Muscle layer of duodenum (tissue), 2 donors: ENCODE measurements at regions not wholly inside any gene's neighbourhood (a gene's known extent, or its start where the extent isn't known, plus 50 kb on each side); places are given as distances from the start of the nearest gene placed in this dataset.

Experiments
- H3K27ac ChIP-seq: one replicate; pipeline ENCODE4 v1.7.0; 2013; ENCODE audit warnings: mild to moderate bottlenecking, low read length
- H3K27me3 ChIP-seq: one replicate; pipeline ENCODE4 v1.7.0; 2013; ENCODE audit warnings: low read depth, mild to moderate bottlenecking, control low read depth, low read length
- H3K36me3 ChIP-seq, 2 donors: one replicate each; pipeline ENCODE4 v1.7.0; 2013; ENCODE audit warnings: low read length in 2 of 2, control low read depth in 1 of 2, mild to moderate bottlenecking in 1 of 2; ENCODE audit not compliant: insufficient read depth in 2 of 2, control insufficient read depth in 1 of 2
- H3K4me1 ChIP-seq, 2 donors: one replicate each; pipeline ENCODE4 v1.7.0; 2013; ENCODE audit warnings: low read length in 2 of 2, mild to moderate bottlenecking in 2 of 2, control low read depth in 1 of 2, moderate library complexity in 1 of 2; ENCODE audit not compliant: insufficient read depth in 2 of 2, control insufficient read depth in 1 of 2
- H3K4me3 ChIP-seq, 2 donors: one replicate each; pipeline ENCODE4 v1.7.0; 2013; ENCODE audit warnings: low read length in 2 of 2, low read depth in 1 of 2, mild to moderate bottlenecking in 1 of 2
- H3K9me3 ChIP-seq, 2 donors: one replicate each; pipeline ENCODE4 v1.7.0; 2013; ENCODE audit warnings: low read length in 2 of 2, control low read depth in 1 of 2, mild to moderate bottlenecking in 1 of 2; ENCODE audit not compliant: control insufficient read depth in 1 of 2
- donor health status: healthy.

DNA sequence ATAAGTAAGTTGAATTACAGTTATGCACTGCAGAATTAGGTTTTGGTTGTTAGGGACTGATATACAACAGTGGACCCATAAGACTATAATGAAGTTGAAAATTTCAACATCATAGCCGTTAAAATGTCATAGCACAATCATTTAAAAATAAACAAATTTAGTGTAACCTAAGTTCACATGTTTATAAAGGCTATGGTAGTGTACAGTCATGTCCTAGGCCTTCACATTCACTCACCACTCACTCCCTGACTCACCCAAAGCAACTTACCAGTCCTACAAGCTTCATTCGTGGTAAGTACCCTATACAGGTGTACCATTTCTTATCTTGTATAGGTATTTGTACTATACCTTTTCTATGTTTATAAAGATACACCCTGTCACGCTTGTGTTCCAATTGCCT is 113.7 kb downstream of the RAB11FIP2 start:
- no peak overlapping the region for H3K27ac ChIP-seq

DNA sequence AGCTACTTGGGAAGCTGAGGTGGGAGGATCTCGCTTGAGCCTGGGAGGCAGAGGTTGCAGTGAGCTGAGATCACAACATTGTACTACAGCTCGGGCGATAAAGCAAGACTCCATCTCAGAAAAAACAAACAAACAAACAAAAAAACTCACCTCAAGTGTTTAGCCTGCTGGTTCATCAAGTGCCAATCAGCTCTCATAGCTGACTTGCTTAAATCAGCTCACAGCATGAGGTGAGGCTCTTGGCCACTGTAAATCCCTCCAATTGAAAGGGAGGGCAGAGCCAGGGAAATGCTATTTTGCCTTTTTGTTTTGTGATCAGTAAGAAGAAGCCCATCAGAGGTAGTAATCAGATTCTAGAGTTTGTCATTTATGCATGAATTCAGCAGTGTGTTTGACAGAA is 112.3 kb downstream of the RAB11FIP2 start:
- Histone ChIP-seq H3K27me3 (no peaks in the 10 kb centered on the region), H3K4me3 (no peak overlapping the region), H3K9me3 (no peaks in the 10 kb centered on the region), H3K4me1 (no peaks in the 10 kb centered on the region), H3K27ac (no peak overlapping the region), H3K36me3 (no peaks in the 10 kb centered on the region)

More for the DNA sequence above, 113.7 kb downstream of the RAB11FIP2 start:
- Histone ChIP-seq H3K9me3 (no peaks in the 10 kb centered on the region), H3K4me1 (no peaks in the 10 kb centered on the region), H3K27me3 (no peaks in the 10 kb centered on the region), H3K36me3 (no peaks in the 10 kb centered on the region), H3K4me3 (no peak overlapping the region)

DNA sequence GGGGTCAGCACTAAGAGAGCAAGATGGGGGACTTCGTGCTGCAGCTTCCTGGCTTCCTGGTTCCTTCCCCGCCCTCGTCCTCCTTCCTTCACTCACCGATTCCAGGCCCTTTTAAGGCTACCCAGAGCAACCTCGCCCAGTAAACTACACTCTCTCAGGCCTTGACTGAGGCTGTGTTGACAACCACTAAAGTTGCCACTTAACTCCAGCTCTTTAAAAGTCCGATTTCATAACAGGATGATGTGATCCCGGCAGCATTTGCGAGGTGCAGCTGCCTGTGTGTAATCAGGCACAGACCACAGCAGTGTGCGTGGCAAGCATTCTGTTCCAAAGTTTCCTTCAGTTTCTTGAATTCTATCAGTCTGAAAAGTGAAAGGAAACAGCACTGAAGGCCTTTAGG is 110.6 kb downstream of the RAB11FIP2 start:
- Histone ChIP-seq H3K36me3 (no peaks in the 10 kb centered on the region), H3K27ac (no peak overlapping the region), H3K27me3 (no peaks in the 10 kb centered on the region), H3K4me1 (no peaks in the 10 kb centered on the region), H3K4me3 (no peak overlapping the region), H3K9me3 (no peaks in the 10 kb centered on the region)

GRCh38 chr10:117936566-117936965 is 110.2 kb downstream of the RAB11FIP2 start:
- no peaks in the 10 kb centered on the region for H3K27me3 ChIP-seq
- H3K9me3 ChIP-seq, result no peaks in the 10 kb centered on the region
- H3K4me1 ChIP-seq, result no peaks in the 10 kb centered on the region
- H3K4me3 ChIP-seq, result no peak overlapping the region
- H3K27ac ChIP-seq, result no peak overlapping the region
- H3K36me3 ChIP-seq, result no peaks in the 10 kb centered on the region

DNA sequence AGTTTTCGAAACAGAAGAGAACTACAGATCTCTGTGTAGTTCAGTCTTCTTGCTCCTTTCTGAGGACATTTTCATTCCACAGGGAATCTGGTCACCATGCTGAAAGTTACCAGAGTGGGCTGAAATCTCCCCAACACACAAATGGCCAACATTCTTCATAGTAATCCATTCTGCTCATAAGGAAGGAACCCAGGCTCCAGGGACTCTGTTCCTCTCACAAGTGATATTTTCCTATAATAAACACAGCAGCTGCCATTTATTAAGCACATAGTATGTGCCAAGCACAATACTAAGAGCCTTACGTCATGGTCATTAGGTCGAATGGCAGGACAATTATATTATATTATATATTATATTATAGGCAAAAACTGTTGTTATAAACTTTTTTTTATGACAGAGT is 109.8 kb downstream of the RAB11FIP2 start:
- H3K9me3 ChIP-seq, result no peaks in the 10 kb centered on the region
- H3K4me1 ChIP-seq, result no peaks in the 10 kb centered on the region
- H3K36me3 ChIP-seq, result no peaks in the 10 kb centered on the region
- no peaks in the 10 kb centered on the region for H3K27me3 ChIP-seq
- H3K4me3 ChIP-seq, result no peak overlapping the region
- H3K27ac ChIP-seq, result no peak overlapping the region

GRCh38 chr10:117938104-117938503 is 108.6 kb downstream of the RAB11FIP2 start:
- H3K4me3 ChIP-seq, result no peak overlapping the region
- H3K9me3 ChIP-seq, result no peaks in the 10 kb centered on the region
- no peak overlapping the region for H3K27ac ChIP-seq
- H3K27me3 ChIP-seq, result no peaks in the 10 kb centered on the region
- H3K36me3 ChIP-seq, result no peaks in the 10 kb centered on the region
- no peaks in the 10 kb centered on the region for H3K4me1 ChIP-seq

DNA sequence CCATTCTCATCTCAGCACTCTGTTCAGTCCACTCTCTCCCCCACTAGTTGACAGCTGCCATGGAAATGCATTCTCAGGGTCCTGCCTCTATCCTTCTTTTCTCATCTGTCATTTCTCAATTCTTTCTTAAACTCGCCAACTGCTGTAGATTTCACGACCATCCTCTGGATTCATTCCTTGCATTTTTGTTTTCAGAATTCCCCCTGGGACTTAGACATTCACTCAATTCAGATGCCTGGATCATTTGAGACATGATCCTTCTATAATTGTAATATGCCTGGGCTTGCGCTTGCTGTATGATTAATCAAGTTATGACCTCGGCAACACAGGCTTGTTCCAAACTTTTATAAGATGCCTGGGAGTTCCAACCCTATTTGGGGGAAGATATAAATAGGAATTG is 104.5 kb downstream of the RAB11FIP2 start:
- Histone ChIP-seq H3K4me1 (no peaks in the 10 kb centered on the region), H3K36me3 (no peaks in the 10 kb centered on the region), H3K27ac (no peak overlapping the region), H3K9me3 (no peaks in the 10 kb centered on the region), H3K27me3 (no peaks in the 10 kb centered on the region), H3K4me3 (no peak overlapping the region)

GRCh38 chr10:117944676-117945447 is 101.9 kb downstream of the RAB11FIP2 start:
- Histone ChIP-seq H3K36me3 (no peaks in the 10 kb centered on the region), H3K27me3 (no peaks in the 10 kb centered on the region), H3K4me3 (no peak overlapping the region), H3K4me1 (no peaks in the 10 kb centered on the region), H3K27ac (no peak overlapping the region), H3K9me3 (no peaks in the 10 kb centered on the region)

- H3K36me3 ChIP-seq, result no peaks in the 10 kb centered on the region
- no peak overlapping the region for H3K4me3 ChIP-seq
- no peaks in the 10 kb centered on the region for H3K9me3 ChIP-seq
- H3K27ac ChIP-seq, result no peak overlapping the region
- no peaks in the 10 kb centered on the region for H3K4me1 ChIP-seq
- no peaks in the 10 kb centered on the region for H3K27me3 ChIP-seq
Observed at GRCh38 chr10:117945651-117946050, 101.1 kb downstream of the RAB11FIP2 start.

GRCh38 chr10:117946525-117947070 is 100.1 kb downstream of the RAB11FIP2 start:
- no peaks in the 10 kb centered on the region for H3K9me3 ChIP-seq
- H3K4me1 ChIP-seq, result no peaks in the 10 kb centered on the region
- no peak overlapping the region for H3K27ac ChIP-seq
- H3K36me3 ChIP-seq, result no peaks in the 10 kb centered on the region
- no peaks in the 10 kb centered on the region for H3K27me3 ChIP-seq
- no peak overlapping the region for H3K4me3 ChIP-seq

DNA sequence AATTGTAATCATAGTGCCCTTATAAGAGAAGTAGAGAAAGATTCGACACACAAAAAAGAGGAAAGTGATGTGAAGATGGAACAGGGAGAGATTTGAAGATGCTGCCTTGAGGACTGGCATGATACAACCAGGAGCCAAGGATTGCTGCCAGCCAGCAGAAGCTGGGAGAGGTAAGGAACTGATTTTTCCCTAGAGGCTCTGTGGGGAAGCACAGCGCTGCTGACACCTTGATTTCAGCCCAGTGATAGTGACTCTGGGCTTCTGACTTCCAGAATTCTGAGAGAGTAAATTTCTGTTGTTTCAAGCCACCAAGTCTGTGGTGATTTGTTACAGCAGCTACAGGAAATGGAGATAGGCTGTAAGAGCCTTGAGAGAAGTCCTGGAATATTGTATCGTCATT is 98.2 kb downstream of the RAB11FIP2 start:
- Histone ChIP-seq H3K27ac (no peak overlapping the region), H3K4me1 (no peaks in the 10 kb centered on the region), H3K36me3 (no peaks in the 10 kb centered on the region), H3K27me3 (no peaks in the 10 kb centered on the region), H3K9me3 (no peaks in the 10 kb centered on the region), H3K4me3 (no peak overlapping the region)

DNA sequence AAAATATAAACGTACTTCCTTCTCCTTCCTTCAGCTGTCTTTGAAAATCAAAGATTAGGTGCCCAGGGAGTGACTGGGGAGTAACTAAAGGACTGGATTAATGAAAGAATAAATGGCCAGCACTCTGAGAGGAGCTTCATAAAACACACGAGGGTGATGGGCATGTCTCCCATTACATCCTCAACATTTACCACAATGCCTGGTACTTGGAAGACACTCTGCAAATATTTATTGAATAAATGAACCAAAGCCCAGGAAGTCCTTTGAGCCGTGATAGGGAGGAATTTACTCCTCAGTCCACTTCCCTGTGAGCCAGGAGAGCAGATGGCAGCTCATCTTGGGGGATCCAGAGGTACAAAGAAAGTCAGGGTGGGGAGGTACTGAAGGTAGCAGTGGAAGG is 96.3 kb downstream of the RAB11FIP2 start:
- no peak overlapping the region for H3K27ac ChIP-seq
- no peaks in the 10 kb centered on the region for H3K36me3 ChIP-seq
- H3K4me3 ChIP-seq, result no peak overlapping the region
- H3K27me3 ChIP-seq, result no peaks in the 10 kb centered on the region
- H3K4me1 ChIP-seq, result no peaks in the 10 kb centered on the region
- H3K9me3 ChIP-seq, result no peaks in the 10 kb centered on the region
